GM21825 (cell line): ENCODE measurements at regions not wholly inside any gene's neighbourhood (a gene's known extent, or its start where the extent isn't known, plus 50 kb on each side); places are given as distances from the start of the nearest gene placed in this dataset.
"Not testable (repeated sequence)": the region's sequence is repeated elsewhere in the genome, so short reads cannot be mapped to it uniquely, and the experiment has no call there.

Experiments
- ATAC-seq: cut with Tn5 transposase; IDR thresholded peaks from one replicate; pipeline ENCODE4 v1.9.1; 2021; ENCODE audit warnings: mild to moderate bottlenecking, moderate library complexity; ENCODE audit not compliant: unreplicated experiment

- ATAC-seq, result no peak
Measured at GRCh38 chr6:165173484-165173883, 135.9 kb downstream of the C6orf118 start.

GRCh38 chr6:165167861-165168260, 141.5 kb downstream of the C6orf118 start:
- no peak for ATAC-seq

- no peak for ATAC-seq
Measured at GRCh38 chr6:165167311-165167710, 142.1 kb downstream of the C6orf118 start.

- no peak for ATAC-seq
Measured at GRCh38 chr6:165163519-165163918, 145.9 kb downstream of the C6orf118 start.

GRCh38 chr6:165159460-165159859, 149.9 kb downstream of the C6orf118 start:
- ATAC-seq, result no peak

- ATAC-seq, result no peak
Measured at GRCh38 chr6:165146456-165146855, 162.9 kb downstream of the C6orf118 start.

GRCh38 chr6:165135889-165136288, 173.5 kb downstream of the C6orf118 start:
- no peak for ATAC-seq

- ATAC-seq, result no peak
Measured at GRCh38 chr6:165129086-165129485, 180.3 kb downstream of the C6orf118 start.

GRCh38 chr6:165127743-165128142, 181.7 kb downstream of the C6orf118 start:
- not testable (repeated sequence) for ATAC-seq

- ATAC-seq, result not testable (repeated sequence)
Measured at GRCh38 chr6:165124681-165125080, 184.7 kb downstream of the C6orf118 start.

- no peak for ATAC-seq
Measured at GRCh38 chr6:165119231-165120020, 190.0 kb downstream of the C6orf118 start.

- ATAC-seq, result no peak
Measured at GRCh38 chr6:165118736-165119135, 190.7 kb downstream of the C6orf118 start.

- no peak for ATAC-seq
Measured at GRCh38 chr6:165117806-165118205, 191.6 kb downstream of the C6orf118 start.

GRCh38 chr6:165117121-165117520, 192.3 kb downstream of the C6orf118 start:
- ATAC-seq, result no peak

GRCh38 chr6:165110860-165111259, 198.5 kb downstream of the C6orf118 start:
- no peak for ATAC-seq

- no peak for ATAC-seq
Measured at GRCh38 chr6:165109011-165109410, 200.4 kb downstream of the C6orf118 start.

GRCh38 chr6:165106261-165106660, 203.1 kb downstream of the C6orf118 start:
- no peak for ATAC-seq

GRCh38 chr6:165098165-165098564, 211.2 kb downstream of the C6orf118 start:
- no peak for ATAC-seq

- ATAC-seq, result no peak
Measured at GRCh38 chr6:165096868-165097267, 212.5 kb downstream of the C6orf118 start.

GRCh38 chr6:165096209-165096608, 213.2 kb downstream of the C6orf118 start:
- ATAC-seq, result no peak

GRCh38 chr6:165092881-165093595, 216.4 kb downstream of the C6orf118 start:
- ATAC-seq, result no peak

GRCh38 chr6:165091121-165091785, 218.2 kb downstream of the C6orf118 start:
- ATAC-seq, result no peak
